PC-9 (cell line): ENCODE measurements at regions not wholly inside any gene's neighbourhood (a gene's known extent, or its start where the extent isn't known, plus 50 kb on each side); places are given as distances from the start of the nearest gene placed in this dataset.

Source experiments
- BruUV-seq: library from RNA; stranded (reverse); fragments of 400-500 nt; replicated peaks from 2 replicates; lab custom pipeline; 2021; lab: Mats Ljungman, UMichigan
- CTCF ChIA-PET: fragments of 300-600 bp; sonication (Branson Sonifier 250); formaldehyde crosslinking; loops from one replicate; lab custom pipeline; 2022; ENCODE audit warnings: antibody characterized with exemption; lab: Charles Lee
- POLR2A ChIA-PET: fragments of 300-600 bp; sonication (Branson Sonifier 250); formaldehyde crosslinking; loops from one replicate; lab custom pipeline; 2022; ENCODE audit warnings: antibody characterized with exemption; ENCODE audit not compliant: unreplicated experiment; lab: Charles Lee
- DNase-seq, 2 experiments: peaks; one replicate each; pipeline versions ENCODE4 v3.0.0 to v3.0.0-alpha.2; 2015 to 2022; ENCODE audit warnings: mixed read lengths in 1 of 2
- H2AFZ ChIP-seq: fragments of 200-600 bp; sonication (generic); 2 replicates; pipeline ENCODE4 v1.8.1; 2017; ENCODE audit warnings: antibody characterized with exemption
- H3F3A ChIP-seq: fragments of 200-600 bp; sonication (generic); 2 replicates; pipeline ENCODE4 v1.8.1; 2017; ENCODE audit warnings: antibody characterized with exemption, mild to moderate bottlenecking, low read depth; ENCODE audit not compliant: insufficient read depth
- H3K27ac ChIP-seq: fragments of 200-600 bp; sonication (generic); 2 replicates; pipeline ENCODE4 v1.6.1; 2016; ENCODE audit warnings: mixed run types
- H3K27me3 ChIP-seq: fragments of 200-600 bp; sonication (generic); 2 replicates; pipeline ENCODE4 v1.6.1; 2016; ENCODE audit warnings: low read depth, mixed run types; ENCODE audit not compliant: insufficient read depth
- H3K36me3 ChIP-seq: fragments of 200-600 bp; sonication (generic); 2 replicates; pipeline ENCODE4 v1.6.1; 2016; ENCODE audit warnings: low read depth, mixed run types
- H3K4me1 ChIP-seq: fragments of 200-600 bp; sonication (generic); replicated peaks from 2 replicates; pipeline ENCODE4 v1.6.1; 2016; ENCODE audit warnings: mixed run types; ENCODE audit not compliant: insufficient read depth
- H3K4me2 ChIP-seq: fragments of 200-600 bp; sonication (generic); 2 replicates; pipeline ENCODE4 v1.6.1; 2017; ENCODE audit warnings: mixed run types
- H3K4me3 ChIP-seq: fragments of 200-600 bp; sonication (generic); 2 replicates; pipeline ENCODE4 v1.6.1; 2016; ENCODE audit warnings: mixed run types
- H3K79me2 ChIP-seq: fragments of 200-600 bp; sonication (generic); 2 replicates; pipeline ENCODE4 v1.6.1; 2017; ENCODE audit warnings: low read depth, mixed run types
- H3K9me2 ChIP-seq: fragments of 200-600 bp; sonication (generic); 2 replicates; pipeline ENCODE4 v1.8.1; 2017; ENCODE audit warnings: mild to moderate bottlenecking; ENCODE audit not compliant: insufficient read depth
- H3K9me3 ChIP-seq: fragments of 200-600 bp; sonication (generic); 2 replicates; pipeline ENCODE4 v1.8.1; 2016; ENCODE audit warnings: low read depth; ENCODE audit not compliant: insufficient read depth
- H4K20me1 ChIP-seq: fragments of 200-600 bp; sonication (generic); 2 replicates; pipeline ENCODE4 v1.8.1; 2017; ENCODE audit not compliant: insufficient read depth
- EZH2 ChIP-seq: fragments of 200-600 bp; sonication (generic); IDR thresholded peaks from 2 replicates; pipeline ENCODE4 v1.8.0; 2017; ENCODE audit warnings: antibody characterized with exemption, low read depth
- intact Hi-C: fragments of 100-400 bp; cut with micrococcal nuclease; formaldehyde crosslinking; loops from one replicate; pipeline ENCODE4 v1.10.0; 2022; ENCODE audit not compliant: unreplicated experiment
- TF ChIP-seq, protein P1 (sequence below): fragments of 200-600 bp; sonication (generic); conservative IDR thresholded peaks from 2 replicates; pipeline ENCODE4 v1.6.1; 2017; ENCODE audit warnings: mixed run types, antibody characterized with exemption, mild to moderate bottlenecking, moderate library complexity

DNA sequence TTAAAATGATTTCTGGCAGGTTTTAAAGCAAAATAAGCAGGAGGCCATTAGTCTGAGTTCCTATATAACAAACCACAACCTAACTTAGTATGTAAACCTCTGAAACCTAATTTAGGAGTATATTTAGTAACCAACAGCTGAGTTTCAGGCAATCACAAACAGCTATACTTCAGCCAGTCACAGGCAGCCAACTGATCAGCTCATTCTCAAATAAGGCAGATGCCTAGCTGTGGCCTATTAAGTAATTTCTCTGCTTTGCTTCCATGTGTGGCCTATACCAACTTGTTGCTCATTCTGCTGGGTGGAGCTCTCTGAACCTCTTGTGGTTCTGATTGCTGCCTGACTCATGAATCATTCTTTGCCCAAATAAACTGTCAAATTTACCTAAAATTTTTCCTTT, 408.9 kb upstream of the FBXO33 start:
- BruUV-seq = no TSS peak

DNA sequence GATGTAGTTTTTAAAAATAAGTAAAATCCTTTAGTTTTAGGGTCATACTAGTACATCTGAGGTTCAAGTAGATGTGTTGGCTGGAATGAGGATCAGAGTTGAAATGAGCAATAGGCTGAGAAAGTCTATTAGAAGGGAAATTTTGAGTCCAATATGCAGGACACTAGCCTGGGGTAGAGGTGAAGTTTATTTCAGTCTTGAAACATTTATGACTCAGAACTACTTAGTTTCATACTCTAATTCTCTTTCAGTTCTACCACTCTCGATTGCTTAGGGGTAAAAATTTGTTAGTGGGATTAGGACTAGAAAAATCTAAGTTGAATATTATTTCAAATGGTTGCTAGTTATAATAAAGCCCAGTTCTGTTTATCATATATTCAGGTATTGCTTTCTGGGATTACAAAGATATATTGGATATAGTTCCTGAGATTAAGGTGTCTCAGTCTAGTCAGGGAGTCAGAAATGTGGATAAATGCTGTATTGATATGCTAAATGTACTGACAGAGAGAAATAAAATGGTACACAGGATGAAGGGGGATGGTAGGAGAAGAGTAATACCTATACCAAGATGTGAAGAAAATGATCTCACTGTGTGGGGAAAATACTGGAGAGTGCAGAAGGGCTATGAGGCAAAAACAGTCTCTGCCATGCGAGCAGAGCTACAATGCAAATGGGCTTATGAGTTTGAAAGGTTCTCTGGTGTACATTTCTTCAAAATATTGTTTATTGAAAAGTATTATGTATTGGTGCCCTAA, 395.8 kb upstream of the FBXO33 start:
- no peaks in the 10 kb centered on the region for H3F3A ChIP-seq
- no peaks in the 10 kb centered on the region for H4K20me1 ChIP-seq
- ChIA-PET CTCF (no interaction called here), POLR2A (no interaction called here)
- DNase-seq = no peak
- intact Hi-C loops = no loop called here
- H3K27me3 ChIP-seq = no peaks in the 10 kb centered on the region
- H3K79me2 ChIP-seq = no peaks in the 10 kb centered on the region
- H3K4me1 ChIP-seq = no peaks in the 10 kb centered on the region
- H3K4me3 ChIP-seq = no peak overlapping the region
- no peaks in the 10 kb centered on the region for H3K9me2 ChIP-seq
- H3K36me3 ChIP-seq = no peaks in the 10 kb centered on the region
- BruUV-seq = no TSS peak
- no peaks in the 10 kb centered on the region for H3K9me3 ChIP-seq
- no peak overlapping the region for H3K27ac ChIP-seq
- TF ChIP-seq EZH2 = no peak
- TF ChIP-seq, protein P1, sequence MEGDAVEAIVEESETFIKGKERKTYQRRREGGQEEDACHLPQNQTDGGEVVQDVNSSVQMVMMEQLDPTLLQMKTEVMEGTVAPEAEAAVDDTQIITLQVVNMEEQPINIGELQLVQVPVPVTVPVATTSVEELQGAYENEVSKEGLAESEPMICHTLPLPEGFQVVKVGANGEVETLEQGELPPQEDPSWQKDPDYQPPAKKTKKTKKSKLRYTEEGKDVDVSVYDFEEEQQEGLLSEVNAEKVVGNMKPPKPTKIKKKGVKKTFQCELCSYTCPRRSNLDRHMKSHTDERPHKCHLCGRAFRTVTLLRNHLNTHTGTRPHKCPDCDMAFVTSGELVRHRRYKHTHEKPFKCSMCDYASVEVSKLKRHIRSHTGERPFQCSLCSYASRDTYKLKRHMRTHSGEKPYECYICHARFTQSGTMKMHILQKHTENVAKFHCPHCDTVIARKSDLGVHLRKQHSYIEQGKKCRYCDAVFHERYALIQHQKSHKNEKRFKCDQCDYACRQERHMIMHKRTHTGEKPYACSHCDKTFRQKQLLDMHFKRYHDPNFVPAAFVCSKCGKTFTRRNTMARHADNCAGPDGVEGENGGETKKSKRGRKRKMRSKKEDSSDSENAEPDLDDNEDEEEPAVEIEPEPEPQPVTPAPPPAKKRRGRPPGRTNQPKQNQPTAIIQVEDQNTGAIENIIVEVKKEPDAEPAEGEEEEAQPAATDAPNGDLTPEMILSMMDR = no peak
- no peak overlapping the region for H2AFZ ChIP-seq
- H3K4me2 ChIP-seq = no peak overlapping the region

More for the DNA sequence above, 408.9 kb upstream of the FBXO33 start:
- Histone ChIP-seq H3K27me3 (no peaks in the 10 kb centered on the region), H3K4me3 (no peak overlapping the region), H3K4me1 (no peaks in the 10 kb centered on the region), H4K20me1 (no peaks in the 10 kb centered on the region), H3K4me2 (no peak overlapping the region), H3F3A (no peaks in the 10 kb centered on the region), H3K9me2 (no peaks in the 10 kb centered on the region), H2AFZ (no peak overlapping the region), H3K36me3 (no peaks in the 10 kb centered on the region), H3K79me2 (no peaks in the 10 kb centered on the region), H3K9me3 (no peaks in the 10 kb centered on the region), H3K27ac (no peak overlapping the region)
- ChIA-PET CTCF (no interaction called here), POLR2A (interaction anchor here (0.5 kb wide), 1 partner anchor 314 kb away, joined by 4 read pairs; no protein-coding TSS in a partner anchor)
- intact Hi-C loops = no loop called here
- no peak for DNase-seq
- TF ChIP-seq, protein P1 = no peak
- TF ChIP-seq EZH2 = no peak

DNA sequence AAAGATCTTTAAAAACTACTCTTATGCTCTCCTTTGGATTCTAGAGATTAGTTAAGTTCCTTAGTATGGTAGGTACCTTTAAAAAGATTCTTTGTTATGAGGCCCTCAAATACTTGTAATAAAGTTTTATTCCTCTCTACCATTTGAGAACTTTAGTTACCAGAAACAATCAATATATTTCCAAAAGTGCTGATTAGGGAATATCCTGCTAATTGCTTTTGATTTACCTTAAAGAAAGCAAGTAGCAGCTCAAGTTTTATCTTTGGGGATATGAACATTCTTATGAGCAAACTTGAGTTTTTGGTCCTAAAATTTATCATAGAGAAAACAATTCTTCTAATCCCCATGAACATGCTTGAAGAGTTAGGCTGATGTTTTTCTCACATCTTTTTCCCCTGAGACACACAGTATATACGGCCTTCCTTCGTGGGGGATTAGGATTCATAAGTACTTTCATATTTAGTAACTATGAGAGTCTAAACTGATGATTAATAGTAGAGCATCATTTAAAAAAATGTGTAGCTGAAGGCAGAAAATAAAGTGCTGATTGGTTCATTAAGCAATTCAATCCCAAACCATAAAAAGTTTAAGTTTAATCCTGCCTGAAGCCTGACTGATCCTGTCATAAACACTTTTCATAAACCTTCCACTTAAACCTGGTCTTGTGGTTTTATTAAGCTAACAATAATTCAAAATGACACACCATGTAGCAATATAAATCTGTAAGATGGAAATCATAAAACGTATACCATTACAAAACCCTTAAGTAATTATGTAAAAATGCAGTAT, 380.5 kb upstream of the FBXO33 start:
- Histone ChIP-seq H2AFZ (no peak overlapping the region), H3K36me3 (no peaks in the 10 kb centered on the region), H4K20me1 (no peaks in the 10 kb centered on the region), H3K9me2 (no peaks in the 10 kb centered on the region), H3K4me1 (no peaks in the 10 kb centered on the region), H3K4me2 (no peak overlapping the region), H3K79me2 (no peaks in the 10 kb centered on the region), H3F3A (no peaks in the 10 kb centered on the region), H3K27ac (no peak overlapping the region), H3K9me3 (no peaks in the 10 kb centered on the region), H3K4me3 (no peak overlapping the region), H3K27me3 (no peaks in the 10 kb centered on the region)
- TF ChIP-seq, protein P1 = no peak
- no peak for TF ChIP-seq EZH2
- DNase-seq = no peak
- intact Hi-C loops = no loop called here
- BruUV-seq = no TSS peak
- ChIA-PET CTCF (no interaction called here), POLR2A (no interaction called here)
